Effector memory CD8-positive, alpha-beta T cell (primary cell): ENCODE measurements at regions not wholly inside any gene's neighbourhood (a gene's known extent, or its start where the extent isn't known, plus 50 kb on each side); places are given as distances from the start of the nearest gene placed in this dataset.

Experiments
- ATAC-seq: fragments of 150-1000 bp; cut with Tn5 transposase; replicated peaks from 2 replicates; pipeline ENCODE4 v1.10.0; 2021; ENCODE audit warnings: mild to moderate bottlenecking, moderate library complexity
- DNase-seq, 3 experiments: peaks; one replicate each; pipeline ENCODE4 v3.0.0; 2021
- H3K27ac Mint-ChIP-seq, 2 donors: one replicate each; pipeline ENCODE4 v1.8.0; 2022; ENCODE audit warnings: mild to moderate bottlenecking in 2 of 2, mixed read lengths in 2 of 2, moderate library complexity in 2 of 2
- H3K27me3 Mint-ChIP-seq, 2 donors: one replicate each; pipeline ENCODE4 v1.8.0; 2022; ENCODE audit warnings: mixed read lengths in 2 of 2
- H3K36me3 Mint-ChIP-seq: one replicate; pipeline ENCODE4 v1.8.0; 2022; ENCODE audit warnings: mild to moderate bottlenecking, moderate library complexity, mixed read lengths; ENCODE audit not compliant: insufficient read depth
- H3K4me1 Mint-ChIP-seq, 2 donors: one replicate each; pipeline ENCODE4 v1.8.0; 2022; ENCODE audit warnings: low read depth in 2 of 2, mixed read lengths in 2 of 2
- H3K4me3 Mint-ChIP-seq, 2 donors: one replicate each; pipeline ENCODE4 v1.8.0; 2022; ENCODE audit warnings: mild to moderate bottlenecking in 2 of 2, mixed read lengths in 2 of 2, moderate library complexity in 2 of 2
- H3K9me3 Mint-ChIP-seq, 2 donors: one replicate each; pipeline ENCODE4 v1.8.0; 2022; ENCODE audit warnings: mixed read lengths in 2 of 2

DNA sequence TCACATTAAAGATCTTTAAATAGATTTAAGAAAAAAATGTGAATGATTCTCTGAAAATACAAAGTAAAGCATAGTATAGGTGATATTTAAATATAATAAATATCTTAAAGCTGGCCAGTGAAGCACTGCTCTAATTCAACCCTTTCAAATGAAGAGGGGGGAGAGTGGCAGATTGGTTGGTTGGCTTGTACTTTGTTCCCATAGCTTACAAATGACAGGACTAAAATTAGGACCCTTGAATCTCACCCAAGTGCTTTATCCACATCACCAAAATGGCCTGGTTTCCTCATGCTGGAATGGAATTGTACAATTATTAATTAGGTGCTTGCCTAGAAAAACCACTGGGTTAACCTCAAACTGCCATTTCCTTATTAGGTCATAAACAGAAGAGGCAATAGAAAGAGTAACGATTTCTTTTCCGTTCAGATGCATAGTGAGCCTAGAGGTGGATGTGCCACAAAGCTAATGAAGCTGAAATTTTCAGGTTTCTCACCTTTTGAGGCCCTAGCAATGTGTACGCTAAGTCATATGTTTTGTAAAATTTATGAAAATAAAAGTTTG is 354.5 kb upstream of the CDH6 start:
- Mint-ChIP-seq H3K27ac (no peak overlapping the region), H3K4me3 (no peak overlapping the region), H3K27me3 (no peaks in the 10 kb centered on the region), H3K4me1 (no peaks in the 10 kb centered on the region), H3K9me3 (peaks cover 18 to 49% of the 10 kb centered on the region in 2 donors), H3K36me3 (no peaks in the 10 kb centered on the region)
- DNase-seq (no peak), ATAC-seq (no peak)

DNA sequence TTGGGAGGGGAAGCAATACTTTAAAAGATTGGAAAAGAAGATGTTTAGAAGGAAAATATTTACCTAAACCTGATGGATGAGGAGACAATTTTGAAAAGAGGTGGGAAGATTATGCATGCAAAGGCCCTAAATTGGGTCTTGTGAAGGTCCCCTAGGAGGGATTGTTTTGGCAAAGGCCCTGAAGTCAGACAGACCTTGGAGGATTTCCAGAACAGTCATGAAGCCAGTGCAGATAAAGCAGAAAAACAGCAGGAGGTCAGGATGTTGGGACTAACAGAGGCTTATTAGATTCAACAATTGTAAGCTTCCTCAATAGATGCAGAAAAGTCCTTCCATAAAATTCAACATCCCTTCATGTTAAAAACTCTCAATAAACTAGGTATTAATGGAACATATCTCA is 361.0 kb upstream of the CDH6 start:
- Mint-ChIP-seq H3K27ac (no peak overlapping the region), H3K4me3 (no peak overlapping the region), H3K4me1 (no peaks in the 10 kb centered on the region), H3K36me3 (peaks cover 2% of the 10 kb centered on the region), H3K27me3 (no peaks in the 10 kb centered on the region), H3K9me3 (peaks cover 10 to 44% of the 10 kb centered on the region in 2 donors)
- DNase-seq: no peak
- ATAC-seq: no peak

DNA sequence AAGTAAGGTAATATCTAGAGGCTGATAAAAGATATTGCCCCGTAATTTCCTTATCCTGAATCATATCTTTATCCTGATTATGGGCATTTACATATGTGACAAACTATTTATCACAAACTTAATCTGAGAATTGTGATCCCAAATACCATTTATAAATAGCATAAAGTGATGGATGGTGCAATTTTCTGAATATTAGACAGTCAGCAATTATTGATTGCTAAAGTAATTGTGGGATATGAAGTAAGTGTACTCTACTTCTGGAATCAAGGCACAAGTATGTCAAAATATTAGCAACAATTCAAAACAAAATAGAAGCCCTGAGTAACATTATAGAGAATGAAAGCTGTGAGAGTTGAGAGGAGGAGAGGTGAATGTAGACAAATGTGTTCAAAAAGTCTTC is 361.9 kb upstream of the CDH6 start:
- H3K4me3 Mint-ChIP-seq: no peak overlapping the region
- H3K9me3 Mint-ChIP-seq: peaks cover 10 to 42% of the 10 kb centered on the region in 2 donors
- H3K36me3 Mint-ChIP-seq: peaks cover 2% of the 10 kb centered on the region
- ATAC-seq (no peak), DNase-seq (no peak)
- H3K4me1 Mint-ChIP-seq: no peaks in the 10 kb centered on the region
- no peaks in the 10 kb centered on the region for H3K27me3 Mint-ChIP-seq
- H3K27ac Mint-ChIP-seq: no peak overlapping the region

DNA sequence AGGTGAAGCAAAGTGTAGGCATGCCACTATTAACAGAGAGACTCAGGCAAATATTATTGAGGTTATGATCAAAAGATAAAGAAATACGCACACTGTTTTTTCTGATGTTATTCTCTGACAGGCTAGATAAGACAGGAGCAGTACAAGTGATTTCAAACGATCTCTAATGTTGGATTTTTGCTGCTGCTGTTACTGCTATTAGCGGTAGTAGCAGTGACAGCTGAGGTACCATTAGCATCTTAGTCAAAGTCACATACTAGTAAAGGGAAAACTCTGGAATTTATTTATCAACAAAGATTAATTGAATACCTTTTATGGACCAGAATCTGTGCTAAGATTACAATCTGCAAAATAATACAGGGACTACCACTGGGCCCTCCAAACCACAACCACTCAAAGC is 362.4 kb upstream of the CDH6 start:
- Mint-ChIP-seq H3K27ac (no peak overlapping the region), H3K27me3 (no peaks in the 10 kb centered on the region), H3K9me3 (peaks cover 7 to 38% of the 10 kb centered on the region in 2 donors), H3K4me1 (no peaks in the 10 kb centered on the region), H3K36me3 (peaks cover 2% of the 10 kb centered on the region), H3K4me3 (no peak overlapping the region)
- no peak for ATAC-seq
- DNase-seq: no peak

DNA sequence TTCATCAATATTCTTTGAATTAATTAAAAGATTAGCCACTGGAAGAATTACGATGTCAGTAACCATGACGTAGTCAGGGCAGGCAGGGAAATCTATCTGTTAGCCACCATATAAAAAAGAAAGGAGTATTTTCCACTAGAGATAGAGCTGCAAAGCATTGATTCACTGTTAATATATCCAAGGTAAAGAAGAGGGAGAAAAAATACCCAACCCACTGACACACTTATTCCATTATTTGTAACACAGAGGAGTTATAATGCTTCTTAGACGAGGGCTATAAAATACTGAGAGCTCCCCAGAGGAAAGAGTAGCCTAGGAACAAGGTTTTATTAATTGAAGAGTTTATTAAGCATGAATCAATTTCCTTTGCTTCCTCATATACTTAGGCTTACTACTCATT is 382.2 kb upstream of the CDH6 start:
- Mint-ChIP-seq H3K27ac (no peak overlapping the region), H3K9me3 (peaks cover 15 to 21% of the 10 kb centered on the region in 2 donors), H3K36me3 (no peaks in the 10 kb centered on the region), H3K4me3 (no peak overlapping the region), H3K27me3 (no peaks in the 10 kb centered on the region), H3K4me1 (no peaks in the 10 kb centered on the region)
- ATAC-seq (no peak), DNase-seq (no peak)

DNA sequence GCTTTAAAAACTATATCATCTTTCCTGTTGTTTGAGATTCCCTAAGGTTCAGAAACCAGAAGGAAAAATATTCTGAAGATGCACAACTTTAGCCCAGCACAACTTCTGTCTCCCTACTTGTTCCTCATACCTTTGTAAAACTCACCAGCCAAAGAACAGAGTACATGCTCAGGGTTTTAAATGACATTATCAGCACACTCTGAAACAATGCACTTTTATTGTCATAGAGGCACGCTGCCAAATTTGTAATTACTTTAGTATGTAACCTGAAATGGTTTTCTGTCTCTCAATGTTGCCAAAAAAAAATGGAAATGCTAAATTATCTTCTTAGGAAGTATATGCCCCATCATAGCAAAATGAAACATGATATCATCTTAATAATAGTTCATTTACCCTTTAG is 383.6 kb upstream of the CDH6 start:
- no peaks in the 10 kb centered on the region for H3K27me3 Mint-ChIP-seq
- peaks cover 15 to 22% of the 10 kb centered on the region in 2 donors for H3K9me3 Mint-ChIP-seq
- DNase-seq: no peak
- no peak overlapping the region for H3K4me3 Mint-ChIP-seq
- no peak for ATAC-seq
- no peak overlapping the region for H3K27ac Mint-ChIP-seq
- no peaks in the 10 kb centered on the region for H3K4me1 Mint-ChIP-seq
- no peaks in the 10 kb centered on the region for H3K36me3 Mint-ChIP-seq

DNA sequence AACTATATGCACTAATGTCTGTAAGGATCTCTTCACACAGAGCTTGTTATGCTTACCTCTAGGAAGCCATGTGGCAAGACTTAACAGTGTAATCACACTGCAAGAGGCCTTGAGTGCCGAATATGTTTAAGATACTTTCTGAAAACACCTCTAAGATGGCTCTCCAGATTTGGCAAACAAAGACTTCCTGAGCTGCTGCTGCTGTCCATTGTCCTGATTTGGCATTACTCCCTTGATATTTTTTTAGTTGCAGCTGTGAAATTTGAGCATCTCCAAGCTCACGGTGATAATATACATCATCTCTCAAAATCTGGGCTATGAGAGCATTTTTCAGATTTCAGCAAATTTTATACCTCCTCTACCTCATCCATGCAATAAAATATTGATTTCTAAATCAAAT is 384.5 kb upstream of the CDH6 start:
- H3K9me3 Mint-ChIP-seq: peaks cover 12 to 30% of the 10 kb centered on the region in 2 donors
- DNase-seq (no peak), ATAC-seq (no peak)
- H3K4me3 Mint-ChIP-seq: no peak overlapping the region
- no peaks in the 10 kb centered on the region for H3K27me3 Mint-ChIP-seq
- no peak overlapping the region for H3K27ac Mint-ChIP-seq
- H3K4me1 Mint-ChIP-seq: no peaks in the 10 kb centered on the region
- H3K36me3 Mint-ChIP-seq: no peaks in the 10 kb centered on the region

DNA sequence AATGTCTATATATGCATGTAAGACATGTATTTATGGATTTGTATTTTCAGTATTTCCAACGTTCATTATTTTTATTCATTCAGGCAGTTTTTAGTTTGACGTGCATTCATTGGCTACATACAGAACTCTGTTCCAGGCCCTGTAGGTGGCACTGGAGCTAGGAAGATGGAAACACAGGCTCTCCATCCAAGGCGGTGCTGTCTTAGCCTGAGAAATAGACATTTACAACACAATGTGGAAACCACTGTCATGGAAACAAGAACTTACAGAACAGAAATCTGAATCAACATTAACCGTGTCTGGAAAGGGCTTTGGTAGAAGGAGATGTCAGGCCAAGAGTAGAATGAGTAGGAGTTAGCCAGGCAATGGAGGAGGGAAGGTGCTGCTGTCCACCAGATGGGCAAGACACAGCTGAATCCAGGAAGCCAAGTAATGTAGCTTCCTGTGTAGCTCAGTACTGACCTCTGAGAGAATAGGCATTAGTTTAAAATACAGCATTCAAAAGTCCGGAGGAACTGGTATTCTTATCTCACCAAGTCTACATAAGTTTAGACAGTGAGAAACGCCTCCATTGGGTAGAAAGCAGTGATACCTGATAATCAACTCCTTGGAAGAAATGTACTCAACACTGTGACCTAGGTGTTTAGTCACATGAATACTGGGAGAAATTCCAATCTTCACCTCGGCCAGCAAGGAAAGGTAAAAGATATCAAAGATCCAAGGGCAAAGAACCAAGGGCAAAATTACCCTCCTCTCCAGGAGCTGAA is 388.6 kb upstream of the CDH6 start:
- Mint-ChIP-seq H3K4me3 (no peak overlapping the region), H3K36me3 (no peaks in the 10 kb centered on the region), H3K4me1 (no peaks in the 10 kb centered on the region), H3K27me3 (no peaks in the 10 kb centered on the region), H3K9me3 (peaks cover 16 to 31% of the 10 kb centered on the region in 2 donors), H3K27ac (no peak overlapping the region)
- DNase-seq (no peak), ATAC-seq (no peak)

DNA sequence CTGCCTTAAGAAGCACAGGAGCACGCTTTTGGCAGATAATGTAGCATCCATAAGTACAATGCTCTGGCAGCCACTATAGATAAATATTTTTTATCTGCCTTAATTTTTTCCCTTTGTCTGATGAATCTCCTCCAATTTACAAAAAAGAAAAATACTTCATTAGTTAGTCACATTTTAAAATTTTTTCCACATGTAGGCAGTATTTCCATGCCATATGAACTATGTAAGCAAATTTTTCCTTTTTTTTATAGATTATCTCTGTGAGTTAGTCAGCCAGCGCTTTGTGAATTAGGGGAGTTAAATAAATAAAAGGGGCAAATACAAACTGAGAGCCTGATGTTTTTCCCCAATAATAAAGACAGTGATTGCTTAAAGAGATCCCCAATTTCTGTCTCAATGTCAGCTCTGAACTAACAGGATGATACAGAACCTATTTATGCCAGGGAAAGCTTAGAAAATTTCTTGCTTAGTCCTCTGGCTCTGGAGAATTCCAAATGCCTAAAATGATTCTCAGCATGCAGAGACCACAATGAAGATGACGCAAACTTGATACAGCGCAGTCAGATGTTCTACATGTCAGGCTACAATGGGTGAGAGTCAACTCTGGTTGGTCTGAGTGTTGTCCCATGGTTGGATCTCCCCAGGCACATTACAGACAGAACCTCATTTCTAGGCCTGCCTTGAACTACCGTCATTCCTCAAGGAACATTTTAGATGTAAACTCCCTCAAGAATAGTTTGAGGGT is 390.4 kb upstream of the CDH6 start:
- no peak for ATAC-seq
- no peaks in the 10 kb centered on the region for H3K27me3 Mint-ChIP-seq
- no peak overlapping the region for H3K4me3 Mint-ChIP-seq
- no peak overlapping the region for H3K27ac Mint-ChIP-seq
- no peak for DNase-seq
- H3K36me3 Mint-ChIP-seq: no peaks in the 10 kb centered on the region
- no peaks in the 10 kb centered on the region for H3K4me1 Mint-ChIP-seq
- H3K9me3 Mint-ChIP-seq: peaks cover 18 to 21% of the 10 kb centered on the region in 2 donors

DNA sequence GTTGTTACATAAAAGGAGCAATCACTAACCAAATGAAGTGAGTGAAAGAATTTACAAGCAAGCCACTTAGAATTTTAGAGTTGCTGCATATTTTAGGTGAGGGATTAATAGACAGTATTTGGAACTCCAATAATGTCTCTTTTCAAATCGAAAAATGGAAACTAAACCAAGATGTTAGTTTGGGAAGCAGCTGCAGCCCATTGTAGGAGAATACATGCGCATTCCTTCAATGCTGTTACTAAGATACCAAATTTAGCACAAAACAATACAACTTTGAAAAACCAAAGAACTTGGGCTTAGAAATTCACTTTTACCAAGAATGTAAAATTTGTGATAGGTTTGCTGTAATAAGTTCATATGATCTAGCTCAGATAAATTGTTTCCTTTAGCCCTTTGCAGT is 411.8 kb upstream of the CDH6 start:
- Mint-ChIP-seq H3K27me3 (no peaks in the 10 kb centered on the region), H3K9me3 (peaks cover 11 to 12% of the 10 kb centered on the region in 2 donors), H3K4me1 (no peaks in the 10 kb centered on the region), H3K4me3 (no peak overlapping the region), H3K27ac (no peak overlapping the region), H3K36me3 (no peaks in the 10 kb centered on the region)
- ATAC-seq: no peak
- DNase-seq: no peak

DNA sequence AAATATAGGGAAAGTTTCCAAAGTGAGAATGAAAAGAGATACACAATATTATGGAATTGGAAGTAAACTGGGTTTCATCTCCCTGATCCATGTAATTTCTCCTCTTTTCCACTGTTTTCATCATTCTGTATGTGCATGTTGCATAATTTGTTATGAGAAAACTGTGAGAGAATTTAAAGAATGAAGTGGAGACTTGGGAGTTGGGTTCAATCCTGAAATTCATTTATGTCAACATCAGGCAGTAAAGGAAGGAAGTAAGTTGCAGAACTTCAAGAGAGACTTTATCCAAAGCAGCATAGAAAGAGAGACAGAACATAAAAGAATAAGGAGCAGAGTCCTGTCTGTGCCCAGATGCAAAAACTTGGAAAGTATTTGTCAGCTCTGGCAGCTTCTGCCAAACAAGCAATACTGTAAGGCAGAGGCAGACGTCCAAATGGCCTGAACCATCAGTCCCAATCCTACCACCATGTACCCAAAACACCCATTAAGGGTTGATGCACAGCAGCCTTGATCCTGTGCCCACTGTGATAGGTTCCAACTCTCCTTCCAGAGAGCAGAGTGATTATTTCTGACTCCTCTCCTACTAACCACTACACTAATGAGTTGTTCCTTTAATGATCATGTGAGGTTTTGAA is 425.3 kb upstream of the CDH6 start:
- Mint-ChIP-seq H3K4me3 (no peak overlapping the region), H3K9me3 (peaks cover 0 to 3% of the 10 kb centered on the region in 2 donors), H3K36me3 (no peaks in the 10 kb centered on the region), H3K27me3 (no peaks in the 10 kb centered on the region), H3K27ac (no peak overlapping the region), H3K4me1 (no peaks in the 10 kb centered on the region)
- ATAC-seq: no peak
- no peak for DNase-seq

DNA sequence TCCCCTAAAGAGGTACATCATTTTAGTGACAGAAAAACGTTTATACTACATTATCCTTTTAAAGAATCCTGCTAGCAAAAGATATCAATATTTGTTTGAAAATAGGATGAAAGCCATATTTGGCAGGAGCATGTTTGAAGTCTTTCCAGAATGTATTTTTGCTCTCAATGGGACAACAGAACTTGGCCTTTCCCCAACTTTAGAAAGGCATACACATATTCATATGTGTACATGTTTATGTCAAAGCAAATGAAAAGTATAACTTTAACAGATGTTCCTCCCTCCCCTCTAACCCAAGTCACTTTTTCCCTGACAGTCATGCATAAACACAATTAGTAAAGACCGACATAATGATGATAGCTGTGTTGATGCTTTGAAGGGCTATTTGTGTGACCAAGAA is 427.8 kb upstream of the CDH6 start:
- H3K27me3 Mint-ChIP-seq: no peaks in the 10 kb centered on the region
- no peak overlapping the region for H3K27ac Mint-ChIP-seq
- peaks cover 4 to 8% of the 10 kb centered on the region in 2 donors for H3K9me3 Mint-ChIP-seq

DNA sequence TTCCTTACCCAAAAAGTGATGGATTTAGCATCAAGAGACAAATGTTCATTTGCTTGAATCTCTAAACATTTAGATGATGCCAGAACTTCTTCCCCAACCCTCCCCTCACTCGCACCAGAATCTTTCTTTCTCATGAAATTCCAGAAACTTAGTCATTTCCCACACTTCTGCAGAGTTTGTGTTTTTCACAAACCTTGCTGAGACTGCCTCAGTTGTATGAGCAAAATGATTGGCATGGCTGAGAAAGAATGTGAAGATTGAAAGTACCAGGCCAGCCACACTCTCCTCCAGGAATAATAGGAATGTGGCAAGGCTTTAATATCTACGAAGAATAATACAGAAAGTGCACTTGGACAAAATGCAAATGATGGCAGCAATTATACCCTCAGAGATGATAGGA is 428.3 kb upstream of the CDH6 start:
- no peaks in the 10 kb centered on the region for H3K4me1 Mint-ChIP-seq
- peaks cover 5 to 9% of the 10 kb centered on the region in 2 donors for H3K9me3 Mint-ChIP-seq
- H3K36me3 Mint-ChIP-seq: no peaks in the 10 kb centered on the region
- no peak for ATAC-seq
- no peak for DNase-seq
- H3K27ac Mint-ChIP-seq: no peak overlapping the region
- no peaks in the 10 kb centered on the region for H3K27me3 Mint-ChIP-seq
- no peak overlapping the region for H3K4me3 Mint-ChIP-seq

More for the DNA sequence above, 427.8 kb upstream of the CDH6 start:
- Mint-ChIP-seq H3K4me1 (no peaks in the 10 kb centered on the region), H3K36me3 (no peaks in the 10 kb centered on the region), H3K4me3 (no peak overlapping the region)
- DNase-seq: no peak
- no peak for ATAC-seq
